SK-N-SH (cell line): ENCODE measurements at regions not wholly inside any gene's neighbourhood (a gene's known extent, or its start where the extent isn't known, plus 50 kb on each side); places are given as distances from the start of the nearest gene placed in this dataset.

Experiments used
- CTCF ChIA-PET: fragments of 300-600, 350-600 bp; formaldehyde crosslinking; extraction: SDS; loops from one replicate; lab custom pipeline; 2021; lab: Yijun Ruan, JAX
- POLR2A ChIA-PET: fragments of 350-600 bp; sonication (Branson Sonifier 250); formaldehyde crosslinking; extraction: SDS; loops from one replicate; lab custom pipeline; 2020; ENCODE audit warnings: antibody characterized with exemption, inconsistent platforms; lab: Yijun Ruan, JAX
- DNase-seq: peaks from one replicate; pipeline ENCODE4 v3.0.0; 2012
- H2AFZ ChIP-seq: fragments of 200-600 bp; sonication (generic); 2 replicates; pipeline ENCODE4 v1.8.1; 2016; ENCODE audit warnings: antibody characterized with exemption, mild to moderate bottlenecking, low read depth
- H3F3A ChIP-seq: fragments of 200-600 bp; sonication (generic); replicated peaks from 2 replicates; pipeline ENCODE3; 2016; ENCODE audit warnings: antibody characterized with exemption, mild to moderate bottlenecking; ENCODE audit not compliant: insufficient read depth
- H3K27ac ChIP-seq, 2 experiments: fragments of 200-500 bp in 1 of 2; fragments of 200-600 bp in 1 of 2; sonication (Bioruptor generic) in 1 of 2; sonication (generic), shearing (Covaris generic) in 1 of 2; 2 replicates each; pipeline versions ENCODE4 v1.5.1 to v1.6.1; 2014 to 2016; ENCODE audit warnings: low read depth in 2 of 2, inconsistent platforms in 1 of 2, low read length in 1 of 2, mild to moderate bottlenecking in 1 of 2, mixed read lengths in 1 of 2
- H3K27me3 ChIP-seq: fragments of 200-600 bp; sonication (generic), shearing (Covaris generic); 2 replicates; pipeline ENCODE4 v1.6.1; 2016; ENCODE audit warnings: mixed run types; ENCODE audit not compliant: insufficient read depth
- H3K36me3 ChIP-seq, 2 experiments: fragments of 200-500 bp in 1 of 2; fragments of 200-600 bp in 1 of 2; sonication (Bioruptor generic) in 1 of 2; sonication (generic) in 1 of 2; replicated peaks in 1 of 2; 2 replicates each; pipeline versions ENCODE3 to v1.5.1; 2014 to 2016; ENCODE audit warnings: low read length in 1 of 2, mild to moderate bottlenecking in 1 of 2; ENCODE audit not compliant: insufficient read depth in 2 of 2, control insufficient read depth in 1 of 2
- H3K4me1 ChIP-seq, 2 experiments: fragments of 200-500 bp in 1 of 2; fragments of 200-600 bp in 1 of 2; sonication (Bioruptor generic) in 1 of 2; sonication (generic), shearing (Covaris generic) in 1 of 2; 2 replicates each; pipeline versions ENCODE4 v1.5.1 to v1.6.1; 2014 to 2016; ENCODE audit warnings: low read depth in 1 of 2, low read length in 1 of 2, mixed run types in 1 of 2; ENCODE audit not compliant: insufficient read depth in 2 of 2, control insufficient read depth in 1 of 2
- H3K4me2 ChIP-seq: fragments of 200-600 bp; sonication (generic), shearing (Covaris generic); 2 replicates; pipeline ENCODE4 v1.6.1; 2017; ENCODE audit warnings: mixed run types
- H3K4me3 ChIP-seq, 2 experiments: fragments of 200-500 bp in 1 of 2; fragments of 200-600 bp in 1 of 2; sonication (Bioruptor generic) in 1 of 2; sonication (generic), shearing (Covaris generic) in 1 of 2; 2 replicates each; pipeline versions ENCODE4 v1.5.1 to v1.8.1; 2014 to 2016; ENCODE audit warnings: low read depth in 2 of 2, inconsistent platforms in 1 of 2, low read length in 1 of 2, mild to moderate bottlenecking in 1 of 2, mixed read lengths in 1 of 2, moderate library complexity in 1 of 2
- H3K79me2 ChIP-seq: fragments of 200-600 bp; sonication (generic); 2 replicates; pipeline ENCODE4 v1.8.1; 2017; ENCODE audit warnings: mild to moderate bottlenecking; ENCODE audit not compliant: insufficient read depth
- H3K9ac ChIP-seq: fragments of 200-600 bp; sonication (generic); 2 replicates; pipeline ENCODE4 v1.6.1; 2017; ENCODE audit warnings: mixed run types
- H3K9me2 ChIP-seq: fragments of 200-600 bp; sonication (generic); 2 replicates; pipeline ENCODE4 v1.6.1; 2017; ENCODE audit warnings: mixed run types
- H3K9me3 ChIP-seq: fragments of 200-600 bp; sonication (generic); 2 replicates; pipeline ENCODE4 v1.6.1; 2017; ENCODE audit warnings: mixed run types, mild to moderate bottlenecking, moderate library complexity
- H4K20me1 ChIP-seq: fragments of 200-600 bp; sonication (generic); 2 replicates; pipeline ENCODE4 v1.6.1; 2017; ENCODE audit warnings: mild to moderate bottlenecking, mixed run types; ENCODE audit not compliant: insufficient read depth
- EP300 ChIP-seq, 2 experiments: IDR thresholded peaks; 2 replicates each; pipeline versions ENCODE4 v1.4.0 to v1.6.1; 2012; ENCODE audit warnings: borderline replicate concordance in 1 of 2, low read depth in 1 of 2, low read length in 1 of 2
- EZH2phosphoT487 ChIP-seq: fragments of 200-600 bp; sonication (generic); IDR thresholded peaks from 2 replicates; pipeline ENCODE4 v1.6.1; 2017; ENCODE audit warnings: low read depth, mixed run types, mild to moderate bottlenecking, antibody characterized with exemption, moderate library complexity, borderline replicate concordance
- GATA2 ChIP-seq: sonication (generic); formaldehyde crosslinking; IDR thresholded peaks from 2 replicates; pipeline ENCODE4 v1.5.0; 2020; ENCODE audit warnings: mild to moderate bottlenecking, missing genetic modification reagents
- IRF3 ChIP-seq: fragments of 150-350 bp; IDR thresholded peaks from 2 replicates; pipeline ENCODE4 v1.6.1; 2016; ENCODE audit warnings: mild to moderate bottlenecking, low read depth, low read length
- MAX ChIP-seq: IDR thresholded peaks from 2 replicates; pipeline ENCODE4 v1.4.0; 2012; ENCODE audit warnings: low read depth
- RAD21 ChIP-seq: IDR thresholded peaks from 2 replicates; pipeline ENCODE4 v1.6.1; 2012; ENCODE audit warnings: mild to moderate bottlenecking, low read length
- RCOR1 ChIP-seq: fragments of 150-350 bp; IDR thresholded peaks from 2 replicates; pipeline ENCODE4 v1.6.1; 2017; ENCODE audit warnings: antibody characterized with exemption, low read length
- SMC3 ChIP-seq: IDR thresholded peaks from 2 replicates; pipeline ENCODE4 v1.6.1; 2012; ENCODE audit warnings: low read depth, low read length, improper control_type of control experiment
- WGBS: methylation state at CpG from one replicate; pipeline ENCODE4 v1.1.6; 2017; ENCODE audit warnings: low lambda C conversion rate; 5-methylcytosine and 5-hydroxymethylcytosine counted together
- TF ChIP-seq, protein P1 (sequence below): fragments of 200-600 bp; sonication (generic); IDR thresholded peaks from 2 replicates; pipeline ENCODE4 v1.6.1; 2017; ENCODE audit warnings: antibody characterized with exemption, mild to moderate bottlenecking, moderate library complexity
- TF ChIP-seq, protein P2 (sequence below): IDR thresholded peaks from 2 replicates; pipeline ENCODE4 v1.4.0; 2012; ENCODE audit warnings: low read depth, borderline replicate concordance

- Histone ChIP-seq H3K36me3 (no peaks in the 10 kb centered on the region), H4K20me1 (no peaks in the 10 kb centered on the region), H3K4me1 (peaks cover 0 to 7% of the 10 kb centered on the region in 2 experiments; a peak in 1 of 4 replicates), H3K4me2 (no peak overlapping the region), H3K4me3 (no peak overlapping the region), H3K27ac (no peak overlapping the region), H3F3A (no peaks in the 10 kb centered on the region), H3K27me3 (no peaks in the 10 kb centered on the region; the same call in 1 of the 2 replicates), H3K79me2 (no peaks in the 10 kb centered on the region), H3K9ac (no peak overlapping the region), H2AFZ (no peak overlapping the region), H3K9me2 (no peaks in the 10 kb centered on the region), H3K9me3 (no peaks in the 10 kb centered on the region)
- peak; percentile 71 for DNase-seq
- CTCF ChIA-PET = interaction anchor here (0.6 to 14.2 kb wide), 78 partner anchors 8 to 809 kb away, joined by 3 to 446 read pairs (median 4); partner anchors contain the start of gene PKDCC
- POLR2A ChIA-PET = interaction anchor here (0.6 to 1.6 kb wide), 4 partner anchors 16 to 1337 kb away, joined by 4 to 10 read pairs (median 5); no protein-coding TSS in a partner anchor
- TF ChIP-seq RCOR1 = peak; percentile 39; the same call in 1 of the 2 replicates
- TF ChIP-seq SMC3 = peak; percentile 95
- TF ChIP-seq IRF3 = no peak
- TF ChIP-seq MAX = no peak
- TF ChIP-seq, protein P1, sequence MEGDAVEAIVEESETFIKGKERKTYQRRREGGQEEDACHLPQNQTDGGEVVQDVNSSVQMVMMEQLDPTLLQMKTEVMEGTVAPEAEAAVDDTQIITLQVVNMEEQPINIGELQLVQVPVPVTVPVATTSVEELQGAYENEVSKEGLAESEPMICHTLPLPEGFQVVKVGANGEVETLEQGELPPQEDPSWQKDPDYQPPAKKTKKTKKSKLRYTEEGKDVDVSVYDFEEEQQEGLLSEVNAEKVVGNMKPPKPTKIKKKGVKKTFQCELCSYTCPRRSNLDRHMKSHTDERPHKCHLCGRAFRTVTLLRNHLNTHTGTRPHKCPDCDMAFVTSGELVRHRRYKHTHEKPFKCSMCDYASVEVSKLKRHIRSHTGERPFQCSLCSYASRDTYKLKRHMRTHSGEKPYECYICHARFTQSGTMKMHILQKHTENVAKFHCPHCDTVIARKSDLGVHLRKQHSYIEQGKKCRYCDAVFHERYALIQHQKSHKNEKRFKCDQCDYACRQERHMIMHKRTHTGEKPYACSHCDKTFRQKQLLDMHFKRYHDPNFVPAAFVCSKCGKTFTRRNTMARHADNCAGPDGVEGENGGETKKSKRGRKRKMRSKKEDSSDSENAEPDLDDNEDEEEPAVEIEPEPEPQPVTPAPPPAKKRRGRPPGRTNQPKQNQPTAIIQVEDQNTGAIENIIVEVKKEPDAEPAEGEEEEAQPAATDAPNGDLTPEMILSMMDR = peak; percentile 91
- TF ChIP-seq, protein P2, sequence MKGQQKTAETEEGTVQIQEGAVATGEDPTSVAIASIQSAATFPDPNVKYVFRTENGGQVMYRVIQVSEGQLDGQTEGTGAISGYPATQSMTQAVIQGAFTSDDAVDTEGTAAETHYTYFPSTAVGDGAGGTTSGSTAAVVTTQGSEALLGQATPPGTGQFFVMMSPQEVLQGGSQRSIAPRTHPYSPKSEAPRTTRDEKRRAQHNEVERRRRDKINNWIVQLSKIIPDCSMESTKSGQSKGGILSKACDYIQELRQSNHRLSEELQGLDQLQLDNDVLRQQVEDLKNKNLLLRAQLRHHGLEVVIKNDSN = no peak
- peak; percentile 99 for TF ChIP-seq RAD21
- TF ChIP-seq GATA2 (CRISPR knock-in tag) = peak; percentile 55
- TF ChIP-seq EZH2phosphoT487 = no peak
- TF ChIP-seq EP300 (IDR thresholded peaks at IDR 0.05; ENCODE audit: borderline replicate concordance in 1 of 2, low read depth in 1 of 2, low read length in 1 of 2) = 0 out of 4 replicates have a peak, but pooled peaks of 1 of the 2 experiments have one; percentile 13
- WGBS = 4% methylated on average over 8 of the region's 8 CpGs
Observed at GRCh38 chr2:41853427-41854191, 194.2 kb upstream of the PKDCC start.
